GM12874 (cell line): ENCODE measurements at regions not wholly inside any gene's neighbourhood (a gene's known extent, or its start where the extent isn't known, plus 50 kb on each side); places are given as distances from the start of the nearest gene placed in this dataset.

Experiments
- TF ChIP-seq, protein P1 (sequence below): IDR thresholded peaks from 2 replicates; pipeline ENCODE4 v1.5.1; 2011; ENCODE audit warnings: low read depth, mild to moderate bottlenecking, control low read depth, low read length, moderate library complexity; ENCODE audit not compliant: insufficient read depth

DNA sequence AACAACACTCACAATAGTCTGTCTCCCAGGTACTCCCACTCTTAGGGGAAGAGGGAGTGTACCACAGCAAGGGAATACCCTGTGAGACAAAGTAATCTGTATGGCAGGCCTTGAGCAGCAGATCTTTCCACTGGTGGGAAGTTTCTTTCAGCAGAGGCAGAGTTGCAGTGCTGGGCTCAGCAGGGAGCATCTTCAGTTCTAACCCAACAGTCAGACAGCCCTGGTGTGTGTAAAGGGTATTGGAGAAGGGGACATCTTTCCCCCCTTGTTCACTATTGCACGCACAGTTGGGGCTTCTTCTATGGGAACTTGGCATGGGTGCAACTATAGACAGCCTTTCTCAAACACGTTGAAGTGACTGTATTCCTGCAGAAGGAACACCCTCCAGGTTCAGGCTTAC lies 159.4 kb upstream of the DPT start:
- TF ChIP-seq, protein P1, sequence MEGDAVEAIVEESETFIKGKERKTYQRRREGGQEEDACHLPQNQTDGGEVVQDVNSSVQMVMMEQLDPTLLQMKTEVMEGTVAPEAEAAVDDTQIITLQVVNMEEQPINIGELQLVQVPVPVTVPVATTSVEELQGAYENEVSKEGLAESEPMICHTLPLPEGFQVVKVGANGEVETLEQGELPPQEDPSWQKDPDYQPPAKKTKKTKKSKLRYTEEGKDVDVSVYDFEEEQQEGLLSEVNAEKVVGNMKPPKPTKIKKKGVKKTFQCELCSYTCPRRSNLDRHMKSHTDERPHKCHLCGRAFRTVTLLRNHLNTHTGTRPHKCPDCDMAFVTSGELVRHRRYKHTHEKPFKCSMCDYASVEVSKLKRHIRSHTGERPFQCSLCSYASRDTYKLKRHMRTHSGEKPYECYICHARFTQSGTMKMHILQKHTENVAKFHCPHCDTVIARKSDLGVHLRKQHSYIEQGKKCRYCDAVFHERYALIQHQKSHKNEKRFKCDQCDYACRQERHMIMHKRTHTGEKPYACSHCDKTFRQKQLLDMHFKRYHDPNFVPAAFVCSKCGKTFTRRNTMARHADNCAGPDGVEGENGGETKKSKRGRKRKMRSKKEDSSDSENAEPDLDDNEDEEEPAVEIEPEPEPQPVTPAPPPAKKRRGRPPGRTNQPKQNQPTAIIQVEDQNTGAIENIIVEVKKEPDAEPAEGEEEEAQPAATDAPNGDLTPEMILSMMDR = no peak

- TF ChIP-seq, protein P1 = no peak
Measured at GRCh38 chr1:168892931-168893330, 163.9 kb upstream of the DPT start.

GRCh38 chr1:168893359-168893801 lies 164.4 kb upstream of the DPT start:
- TF ChIP-seq, protein P1 = no peak

DNA sequence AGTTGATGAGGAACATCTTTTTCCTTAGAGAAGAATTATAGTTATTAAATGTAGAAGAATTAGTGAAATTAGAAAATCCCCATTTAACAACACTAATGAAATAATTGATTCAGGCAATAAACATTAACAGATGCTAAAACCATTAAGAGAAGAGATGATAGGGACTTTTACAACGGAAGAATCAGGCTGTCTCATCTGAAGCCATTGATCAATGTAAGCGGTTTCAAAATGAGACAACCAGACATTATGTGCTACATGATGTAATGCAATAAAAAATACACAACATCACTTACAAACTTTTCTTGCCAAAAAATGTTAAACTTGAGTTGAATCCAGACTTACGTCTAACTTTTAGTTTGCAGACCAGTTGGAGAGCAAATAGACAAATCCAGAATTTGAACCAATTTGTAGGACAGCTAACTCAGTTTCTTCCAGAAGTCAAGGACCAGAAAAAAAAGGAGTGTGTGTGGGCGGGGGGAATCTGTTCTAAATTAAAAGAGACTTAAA lies 165.4 kb upstream of the DPT start:
- TF ChIP-seq, protein P1 = no peak

DNA sequence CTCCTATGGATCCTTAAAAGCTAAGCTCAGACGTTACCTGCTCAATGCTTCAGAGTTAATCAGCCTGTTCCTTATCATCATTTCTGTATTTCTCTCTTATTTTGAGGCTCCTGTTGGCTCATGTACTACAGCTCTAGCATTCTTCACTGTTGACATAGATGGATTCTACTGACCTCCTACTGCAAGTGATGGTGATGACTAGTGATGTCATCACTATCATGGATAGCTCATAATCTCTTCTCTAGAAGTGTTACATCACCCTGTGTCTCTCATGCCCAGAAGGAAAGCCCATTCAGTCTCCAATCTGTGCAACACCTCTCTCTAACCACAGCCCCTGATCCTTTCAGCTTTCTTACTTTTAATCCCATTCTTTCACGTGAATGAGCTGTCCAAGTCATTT lies 168.2 kb upstream of the DPT start:
- TF ChIP-seq, protein P1 = no peak

- TF ChIP-seq, protein P1 = no peak
Measured at GRCh38 chr1:168903237-168903830, 174.3 kb upstream of the DPT start.

GRCh38 chr1:168905633-168906032 lies 176.6 kb upstream of the DPT start:
- TF ChIP-seq, protein P1 = no peak

GRCh38 chr1:168906367-168906766 lies 177.4 kb upstream of the DPT start:
- TF ChIP-seq, protein P1 = no peak
